HG02885 (cell line): ENCODE measurements at regions not wholly inside any gene's neighbourhood (a gene's known extent, or its start where the extent isn't known, plus 50 kb on each side); places are given as distances from the start of the nearest gene placed in this dataset.

Source experiments
- ATAC-seq: cut with Tn5 transposase; IDR thresholded peaks from one replicate; pipeline ENCODE4 v1.9.1; 2021; ENCODE audit warnings: mild to moderate bottlenecking; ENCODE audit not compliant: unreplicated experiment, poor library complexity

DNA sequence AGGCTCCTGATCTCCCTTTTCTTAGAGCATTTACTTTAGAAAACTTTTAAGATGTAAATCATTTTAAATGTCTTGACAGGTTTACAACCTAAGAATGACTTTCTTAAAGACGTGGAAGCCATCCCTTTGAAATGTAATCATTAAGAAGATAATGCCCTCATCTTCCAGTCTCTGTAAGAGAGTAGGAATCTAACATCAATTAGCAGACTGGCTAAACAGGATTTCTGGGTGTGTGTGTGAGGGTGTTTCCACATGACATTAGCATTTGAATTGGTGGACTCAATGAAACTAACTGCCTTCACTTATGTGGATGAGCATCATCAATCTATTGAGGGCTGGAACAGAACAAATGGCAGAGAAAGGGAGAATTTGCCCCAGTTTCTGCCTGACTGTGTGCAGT lies 329.5 kb downstream of the RPL10L start:
- ATAC-seq = no peak

DNA sequence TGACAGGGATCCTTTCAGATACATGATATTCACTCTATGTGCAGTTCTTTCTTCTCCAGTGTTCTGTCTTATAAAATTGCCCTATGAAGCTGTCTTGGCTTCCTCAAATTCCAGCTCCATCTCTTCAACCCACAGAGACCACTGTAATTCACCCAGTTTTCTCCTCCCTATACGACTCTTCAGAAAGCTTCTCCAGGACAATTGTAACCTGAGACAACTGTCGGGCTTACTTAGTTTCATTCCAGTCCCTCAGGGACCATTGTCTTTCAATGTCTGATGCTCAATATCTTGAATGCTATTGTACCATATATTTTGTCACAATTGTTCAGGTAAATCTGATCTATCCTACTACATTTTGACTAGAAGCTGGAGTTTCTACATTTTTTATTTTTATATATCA lies 345.3 kb downstream of the RPL10L start:
- no peak for ATAC-seq

DNA sequence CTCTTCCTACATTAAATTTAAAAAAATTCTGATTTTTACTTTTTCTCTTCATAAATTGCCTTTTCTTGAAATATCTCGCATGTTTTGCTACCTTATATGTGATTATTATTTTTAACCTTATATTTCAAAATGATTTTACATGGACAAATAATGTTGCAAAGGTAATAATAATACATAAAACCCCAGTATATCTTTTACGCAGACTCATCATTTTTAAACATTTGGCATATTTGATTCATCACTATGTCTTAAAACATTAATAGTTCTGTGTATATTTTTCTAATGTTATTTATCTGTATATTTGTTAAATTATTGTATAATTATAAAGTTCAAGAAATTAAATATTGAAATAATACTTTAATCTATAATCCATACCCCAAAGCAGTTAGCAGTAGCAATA lies 350.8 kb downstream of the RPL10L start:
- ATAC-seq = no peak

DNA sequence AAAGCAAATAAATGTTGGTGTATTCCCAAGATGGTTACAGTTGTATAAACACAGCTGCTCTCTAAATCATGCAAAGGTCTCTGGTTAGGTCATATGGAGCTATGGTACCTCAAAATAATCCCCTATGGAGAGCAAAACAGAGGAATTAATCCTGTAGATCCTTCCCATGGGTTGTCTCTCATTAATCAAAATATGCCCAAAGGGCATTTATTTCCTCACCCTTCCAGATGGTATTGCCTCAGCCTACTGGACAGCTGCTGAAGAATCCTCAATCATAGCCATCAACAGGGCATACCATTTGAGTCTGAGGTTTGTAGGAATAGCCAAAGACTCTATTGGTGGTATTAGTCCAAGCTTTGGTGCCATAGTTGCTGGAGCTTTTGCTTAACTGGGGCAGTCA lies 360.9 kb downstream of the RPL10L start:
- no peak for ATAC-seq

DNA sequence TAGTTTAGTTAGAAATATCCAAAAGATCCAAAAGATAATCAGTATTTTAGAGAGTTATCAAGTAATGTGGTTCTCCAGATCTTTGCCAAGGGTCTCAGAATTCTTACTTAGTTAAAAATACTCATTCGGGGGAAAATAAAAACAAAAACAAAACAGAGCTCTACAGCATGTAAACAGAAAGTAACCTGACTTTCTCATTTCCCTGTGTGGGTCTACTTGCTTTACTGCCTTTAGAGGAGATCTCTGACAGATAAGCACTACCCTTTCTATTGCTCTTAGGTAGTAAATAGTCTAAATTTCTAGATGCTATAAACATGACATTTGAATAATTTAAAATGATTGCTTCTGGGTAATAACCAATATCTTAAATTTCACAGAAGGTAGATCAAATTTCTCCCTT lies 371.8 kb downstream of the RPL10L start:
- ATAC-seq = no peak

DNA sequence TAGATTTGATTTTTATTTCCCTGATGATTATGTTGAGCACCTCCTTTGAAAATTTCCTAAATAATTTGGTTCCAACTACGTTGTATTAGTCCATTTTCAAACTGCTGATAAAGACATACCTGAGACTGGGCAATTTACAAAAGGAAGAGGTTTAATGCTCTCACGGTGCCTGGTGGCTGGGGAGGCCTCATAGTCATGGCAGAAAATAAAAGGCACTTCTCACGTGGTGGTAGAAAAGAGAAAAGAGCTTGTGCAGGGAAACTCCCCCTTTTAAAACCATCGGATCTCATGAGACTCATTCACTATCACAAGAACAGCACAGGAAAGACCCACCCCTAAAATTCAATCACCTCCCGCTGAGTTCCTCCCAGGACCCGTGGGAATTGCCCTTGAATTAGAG lies 372.3 kb downstream of the RPL10L start:
- ATAC-seq = no peak

DNA sequence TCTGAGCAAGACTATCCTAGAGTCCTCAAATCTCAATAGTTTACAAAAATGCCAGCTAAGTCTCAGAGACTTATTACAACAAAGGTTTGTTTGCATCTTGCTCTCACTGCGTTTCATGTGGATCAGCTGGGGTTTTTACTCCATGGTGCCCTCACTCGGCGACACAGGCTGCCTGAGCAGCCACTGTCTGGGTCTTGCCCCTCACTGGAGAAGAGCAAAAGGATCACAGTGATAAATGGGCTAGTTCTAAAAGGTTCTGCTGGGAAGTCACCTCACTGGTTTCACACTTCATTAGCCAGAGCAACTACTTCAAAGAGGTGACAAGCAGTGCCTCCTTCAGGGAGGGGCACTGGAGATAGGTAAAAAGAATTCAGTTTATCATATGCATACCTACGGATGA lies 392.0 kb downstream of the RPL10L start:
- no peak for ATAC-seq

DNA sequence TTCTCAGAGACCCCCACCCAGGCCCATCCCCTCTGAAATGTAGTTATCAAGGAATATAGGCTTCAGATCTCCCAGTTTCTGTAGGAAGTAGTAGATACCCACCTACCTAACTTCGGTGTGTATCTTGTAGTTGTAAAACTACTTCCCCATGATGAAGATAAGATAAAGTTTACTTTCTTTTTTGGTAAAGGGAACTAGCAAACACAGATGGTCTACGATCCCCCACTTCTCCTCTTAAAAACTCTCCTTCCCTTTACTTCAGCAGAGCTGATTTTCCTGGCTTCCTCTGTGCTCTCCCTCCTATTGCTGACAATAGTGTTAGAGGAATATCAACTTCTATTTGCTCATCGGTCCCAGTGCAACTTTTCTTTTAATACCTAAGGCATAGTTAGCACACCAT lies 395.2 kb downstream of the RPL10L start:
- ATAC-seq = no peak

DNA sequence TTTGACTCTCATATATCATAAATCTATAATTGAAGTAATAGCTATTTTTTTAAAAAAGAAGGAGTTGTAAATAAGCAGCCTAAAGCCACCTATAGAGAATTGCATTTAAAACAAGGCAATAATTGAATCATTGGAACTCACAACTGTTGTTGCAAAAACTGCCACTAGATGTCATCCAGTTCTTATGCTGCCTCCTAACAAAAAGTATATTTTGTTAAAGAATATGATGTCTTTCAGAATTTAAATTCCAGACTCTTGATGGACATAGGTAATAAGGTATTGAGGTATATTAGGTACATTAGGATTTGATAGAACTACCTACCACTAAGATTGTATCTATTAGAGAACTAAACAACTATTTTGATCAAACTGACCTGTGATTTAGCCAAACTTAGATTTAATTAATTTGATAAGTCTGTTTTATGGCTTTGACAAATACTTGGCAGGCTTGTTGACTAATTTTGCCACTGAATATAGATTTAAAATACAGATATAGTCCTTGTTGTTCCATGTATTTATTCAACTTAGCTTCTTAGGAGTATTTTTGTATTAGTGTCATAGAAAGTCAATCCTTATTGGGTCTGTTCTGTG lies 401.4 kb downstream of the RPL10L start:
- no peak for ATAC-seq

DNA sequence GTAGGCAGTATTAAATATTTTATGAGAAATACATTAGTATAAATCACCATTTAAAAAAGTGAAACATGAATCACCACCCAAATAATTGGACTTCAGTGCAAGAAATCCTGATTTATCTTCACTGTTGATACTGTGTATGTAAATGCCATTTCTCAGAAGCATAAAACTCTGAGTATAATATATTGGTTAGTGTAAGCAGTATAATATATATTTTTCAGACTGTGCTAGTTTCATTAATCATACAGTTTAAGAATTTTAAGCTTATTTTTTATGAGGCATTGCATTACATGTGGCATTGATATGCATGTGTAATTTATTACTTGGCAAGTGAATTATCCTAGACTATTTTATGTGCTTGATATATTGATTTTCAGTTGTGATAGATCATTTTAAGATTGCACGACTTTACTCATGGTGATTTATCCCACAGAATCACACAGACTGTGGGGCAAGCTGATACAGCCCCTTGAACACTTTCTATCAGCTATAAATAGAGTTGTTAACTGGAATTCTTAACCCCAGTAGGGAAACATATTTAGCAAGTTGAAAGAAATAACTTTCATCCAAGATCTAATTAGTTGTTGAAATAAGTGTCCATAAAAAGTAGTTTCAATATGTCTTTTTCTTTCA lies 403.5 kb downstream of the RPL10L start:
- no peak for ATAC-seq

DNA sequence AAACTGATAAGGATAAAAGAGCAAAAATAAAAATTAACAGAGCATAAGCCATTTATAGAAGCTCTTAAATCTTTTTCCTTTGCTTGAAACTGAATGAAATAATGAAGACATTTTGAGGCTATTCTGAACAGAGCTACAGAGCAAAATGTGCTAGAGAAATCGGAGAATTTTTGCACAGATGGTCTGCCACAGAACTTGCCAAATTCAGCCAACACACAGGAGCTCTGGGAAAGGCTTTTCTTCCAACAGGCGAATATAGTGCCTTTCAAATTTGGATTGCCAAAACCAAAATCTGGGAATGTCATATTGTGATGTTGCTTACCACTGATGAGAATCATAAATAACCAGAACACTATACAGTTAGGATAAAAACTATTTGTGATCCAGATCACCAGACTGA lies 406.3 kb downstream of the RPL10L start:
- ATAC-seq = no peak

DNA sequence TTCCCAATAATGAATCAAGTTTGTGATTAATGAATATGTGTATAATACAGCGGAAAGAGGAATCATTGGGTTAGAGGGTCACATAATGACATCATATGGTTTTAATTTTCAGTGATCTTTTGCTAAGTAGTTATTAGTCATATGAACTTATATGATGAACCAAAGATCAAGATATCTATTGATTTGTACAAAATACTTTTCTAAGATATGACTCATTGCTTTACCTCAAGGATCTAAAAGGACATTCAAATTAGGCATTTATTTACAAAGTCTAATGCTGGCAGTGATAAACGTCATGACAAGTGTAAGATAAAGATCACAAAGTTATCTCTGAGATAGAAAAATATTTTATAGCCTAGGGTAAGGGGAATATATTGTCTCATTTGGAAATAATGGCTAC lies 417.8 kb downstream of the RPL10L start:
- no peak for ATAC-seq

DNA sequence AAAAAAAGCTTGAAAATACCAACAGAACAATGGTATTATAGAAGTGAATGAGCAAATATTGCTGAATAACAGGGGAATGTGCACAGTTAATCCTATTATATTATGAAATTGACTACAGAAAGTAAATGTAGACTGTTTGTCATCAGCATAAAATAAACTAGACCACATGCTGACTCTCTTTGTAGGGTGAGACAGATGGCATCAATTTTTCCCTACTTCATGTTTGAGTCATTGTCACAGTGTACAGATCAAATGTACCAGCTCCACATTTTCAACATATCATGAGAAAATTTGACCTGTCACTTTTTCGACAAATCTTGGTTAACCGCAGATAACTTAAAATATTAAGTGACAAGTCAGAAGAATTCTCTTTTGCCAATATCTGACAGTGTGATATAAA lies 421.0 kb downstream of the RPL10L start:
- no peak for ATAC-seq

DNA sequence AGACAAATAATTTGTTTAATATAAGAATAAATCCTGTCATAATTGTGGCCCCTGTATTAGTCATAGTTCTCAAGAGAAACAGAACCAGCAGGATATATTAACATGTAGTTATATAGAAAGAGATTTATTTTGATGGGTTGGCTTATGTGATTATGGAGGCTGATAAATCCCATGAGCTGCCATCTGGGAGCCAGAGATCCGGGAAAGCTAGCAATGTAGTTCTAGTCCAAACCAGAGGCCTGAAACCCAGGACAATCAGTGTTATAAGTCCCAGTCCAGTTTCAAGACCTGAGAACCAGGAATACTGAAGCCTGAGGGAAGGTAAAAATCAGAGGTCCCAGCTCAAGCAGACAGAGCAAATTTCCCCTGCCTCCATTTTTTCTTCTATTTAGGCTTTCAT lies 435.8 kb downstream of the RPL10L start:
- ATAC-seq = no peak

DNA sequence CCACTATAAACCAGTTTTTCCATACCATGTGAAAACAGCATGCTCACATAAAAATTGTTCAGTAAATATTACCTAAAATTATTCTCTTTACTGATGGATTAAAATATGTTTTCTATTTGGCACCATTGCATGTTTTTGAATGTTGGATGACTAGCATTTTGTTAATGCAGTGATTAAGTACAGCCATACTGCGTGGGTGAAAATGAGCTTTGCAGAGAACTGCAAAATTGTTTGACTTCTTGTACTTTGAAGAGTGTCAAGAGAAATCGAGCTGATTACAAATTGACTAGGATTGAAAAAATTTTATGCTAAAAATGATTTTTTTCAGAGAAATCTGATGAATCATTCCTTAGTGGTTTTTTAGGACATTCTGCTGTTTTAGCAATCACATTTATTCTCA lies 452.9 kb downstream of the RPL10L start:
- ATAC-seq = no peak

DNA sequence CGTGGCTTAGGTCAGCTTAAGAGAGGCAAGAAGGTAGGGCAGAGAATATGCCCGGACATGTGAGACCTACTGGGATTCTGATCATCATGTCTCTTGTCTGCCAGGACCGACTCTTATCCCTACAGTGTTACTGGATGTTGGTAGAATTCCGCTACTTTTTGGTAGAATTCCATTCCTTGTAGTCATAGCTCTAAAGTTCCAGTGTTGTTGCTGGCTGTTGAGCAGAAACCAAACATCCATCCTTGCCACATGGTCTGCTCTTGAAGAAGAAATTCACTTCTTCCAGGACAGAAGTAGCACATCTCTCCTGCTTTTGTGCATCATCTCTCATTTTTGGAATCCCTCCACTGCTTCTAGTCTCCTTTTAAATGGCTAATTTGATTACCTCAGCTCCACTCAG lies 453.7 kb downstream of the RPL10L start:
- no peak for ATAC-seq
